GM19351 (cell line): ENCODE measurements at regions not wholly inside any gene's neighbourhood (a gene's known extent, or its start where the extent isn't known, plus 50 kb on each side); places are given as distances from the start of the nearest gene placed in this dataset.

Source experiments
- ATAC-seq: cut with Tn5 transposase; IDR thresholded peaks from one replicate; pipeline ENCODE4 v1.9.1; 2021; ENCODE audit warnings: mild to moderate bottlenecking, moderate library complexity; ENCODE audit not compliant: unreplicated experiment

- no peak for ATAC-seq
Measured at GRCh38 chr2:42863320-42863719, 70.9 kb upstream of the HAAO start.

GRCh38 chr2:42862669-42863185 lies 70.3 kb upstream of the HAAO start:
- ATAC-seq: no peak

- ATAC-seq: no peak
Measured at GRCh38 chr2:42861321-42861720, 68.9 kb upstream of the HAAO start.

- ATAC-seq: no peak
Measured at GRCh38 chr2:42860319-42861094, 68.1 kb upstream of the HAAO start.

- no peak for ATAC-seq
Measured at GRCh38 chr2:42859791-42860190, 67.4 kb upstream of the HAAO start.

GRCh38 chr2:42859006-42859552 lies 66.7 kb upstream of the HAAO start:
- ATAC-seq: no peak

GRCh38 chr2:42858140-42859005 lies 66.0 kb upstream of the HAAO start:
- ATAC-seq: no peak

- no peak for ATAC-seq
Measured at GRCh38 chr2:42856891-42857632, 64.7 kb upstream of the HAAO start.

- ATAC-seq: no peak
Measured at GRCh38 chr2:42856106-42856860, 63.9 kb upstream of the HAAO start.

GRCh38 chr2:42855221-42855970 lies 63.0 kb upstream of the HAAO start:
- ATAC-seq: no peak

GRCh38 chr2:42854207-42854818 lies 61.9 kb upstream of the HAAO start:
- ATAC-seq: no peak

- no peak for ATAC-seq
Measured at GRCh38 chr2:42853549-42854206, 61.3 kb upstream of the HAAO start.

- ATAC-seq: no peak
Measured at GRCh38 chr2:42852798-42853197, 60.4 kb upstream of the HAAO start.

- no peak for ATAC-seq
Measured at GRCh38 chr2:42851740-42852250, 59.4 kb upstream of the HAAO start.

- no peak for ATAC-seq
Measured at GRCh38 chr2:42851186-42851585, 58.8 kb upstream of the HAAO start.

GRCh38 chr2:42850016-42850805 lies 57.8 kb upstream of the HAAO start:
- ATAC-seq: no peak

GRCh38 chr2:42849311-42849710 lies 56.9 kb upstream of the HAAO start:
- ATAC-seq: no peak
